AG04449 (cell line): ENCODE measurements at regions not wholly inside any gene's neighbourhood (a gene's known extent, or its start where the extent isn't known, plus 50 kb on each side); places are given as distances from the start of the nearest gene placed in this dataset.

Source experiments
- CTCF ChIA-PET: fragments of 350-600 bp; formaldehyde crosslinking; extraction: SDS; loops from one replicate; lab custom pipeline; 2021; ENCODE audit warnings: antibody characterized with exemption; lab: Yijun Ruan, JAX
- POLR2A ChIA-PET: fragments of 400-600, 350-600 bp; formaldehyde crosslinking; extraction: SDS; loops from one replicate; lab custom pipeline; 2020; ENCODE audit warnings: antibody characterized with exemption, inconsistent platforms; lab: Yijun Ruan, JAX
- DNase-seq: peaks from one replicate; pipeline ENCODE4 v3.0.0-alpha.2; 2010; ENCODE audit warnings: low read depth, low spot score
- H3K4me3 ChIP-seq: 2 replicates; pipeline ENCODE4 v1.5.1; 2011; ENCODE audit warnings: low read depth, mild to moderate bottlenecking, control low read depth, low read length
- TF ChIP-seq, protein P1 (sequence below): IDR thresholded peaks from one replicate; pipeline ENCODE4 v1.5.1; 2011; ENCODE audit warnings: mild to moderate bottlenecking, moderate library complexity, low read length, control low read depth, inconsistent platforms; ENCODE audit not compliant: insufficient read depth; ENCODE audit errors: missing control alignments

DNA sequence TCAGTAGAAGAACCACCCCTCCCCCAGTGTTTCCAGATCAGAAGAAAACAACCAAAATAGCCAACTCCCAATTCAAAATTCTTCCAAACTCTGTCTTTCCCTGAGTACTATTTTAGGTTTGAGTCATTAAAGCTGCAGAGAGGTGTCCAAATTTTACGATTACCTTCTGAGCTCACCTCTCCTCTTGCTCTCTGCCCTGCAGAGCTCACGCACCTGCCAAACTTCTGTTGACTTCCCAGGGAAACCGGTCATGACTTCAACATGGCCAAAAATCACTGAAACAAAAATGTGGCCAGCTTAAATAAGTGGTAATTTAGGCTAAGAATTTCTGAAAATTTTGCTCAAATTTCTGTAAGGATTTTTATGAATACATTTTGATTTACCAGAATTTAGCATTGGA lies 70.9 kb upstream of the OTX2 start:
- no peak overlapping the region for H3K4me3 ChIP-seq
- CTCF ChIA-PET = no interaction called here
- TF ChIP-seq, protein P1, sequence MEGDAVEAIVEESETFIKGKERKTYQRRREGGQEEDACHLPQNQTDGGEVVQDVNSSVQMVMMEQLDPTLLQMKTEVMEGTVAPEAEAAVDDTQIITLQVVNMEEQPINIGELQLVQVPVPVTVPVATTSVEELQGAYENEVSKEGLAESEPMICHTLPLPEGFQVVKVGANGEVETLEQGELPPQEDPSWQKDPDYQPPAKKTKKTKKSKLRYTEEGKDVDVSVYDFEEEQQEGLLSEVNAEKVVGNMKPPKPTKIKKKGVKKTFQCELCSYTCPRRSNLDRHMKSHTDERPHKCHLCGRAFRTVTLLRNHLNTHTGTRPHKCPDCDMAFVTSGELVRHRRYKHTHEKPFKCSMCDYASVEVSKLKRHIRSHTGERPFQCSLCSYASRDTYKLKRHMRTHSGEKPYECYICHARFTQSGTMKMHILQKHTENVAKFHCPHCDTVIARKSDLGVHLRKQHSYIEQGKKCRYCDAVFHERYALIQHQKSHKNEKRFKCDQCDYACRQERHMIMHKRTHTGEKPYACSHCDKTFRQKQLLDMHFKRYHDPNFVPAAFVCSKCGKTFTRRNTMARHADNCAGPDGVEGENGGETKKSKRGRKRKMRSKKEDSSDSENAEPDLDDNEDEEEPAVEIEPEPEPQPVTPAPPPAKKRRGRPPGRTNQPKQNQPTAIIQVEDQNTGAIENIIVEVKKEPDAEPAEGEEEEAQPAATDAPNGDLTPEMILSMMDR = no peak
- no peak for DNase-seq
- POLR2A ChIA-PET = no interaction called here

DNA sequence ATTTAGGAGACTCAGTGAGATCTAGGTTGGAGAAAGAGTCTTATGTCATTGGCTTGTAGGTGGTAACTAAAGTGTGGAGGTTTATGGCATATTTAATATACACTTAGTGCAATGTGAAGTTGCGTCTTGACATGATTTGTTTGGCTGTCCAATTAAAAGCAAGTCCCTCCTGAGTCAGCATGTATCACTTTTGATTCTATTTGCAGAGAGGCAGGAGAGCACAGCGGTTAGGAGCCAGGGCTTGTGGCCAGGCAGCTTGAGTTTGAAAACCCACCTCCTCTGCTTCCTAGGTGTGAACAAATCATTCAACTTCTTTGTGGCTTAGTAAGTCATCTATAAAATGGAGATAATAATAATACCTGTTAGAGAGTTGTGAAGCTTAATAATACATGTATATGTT lies 68.5 kb upstream of the OTX2 start:
- TF ChIP-seq, protein P1 = no peak
- CTCF ChIA-PET = no interaction called here
- no peak for DNase-seq
- POLR2A ChIA-PET = no interaction called here
- H3K4me3 ChIP-seq = no peak overlapping the region

DNA sequence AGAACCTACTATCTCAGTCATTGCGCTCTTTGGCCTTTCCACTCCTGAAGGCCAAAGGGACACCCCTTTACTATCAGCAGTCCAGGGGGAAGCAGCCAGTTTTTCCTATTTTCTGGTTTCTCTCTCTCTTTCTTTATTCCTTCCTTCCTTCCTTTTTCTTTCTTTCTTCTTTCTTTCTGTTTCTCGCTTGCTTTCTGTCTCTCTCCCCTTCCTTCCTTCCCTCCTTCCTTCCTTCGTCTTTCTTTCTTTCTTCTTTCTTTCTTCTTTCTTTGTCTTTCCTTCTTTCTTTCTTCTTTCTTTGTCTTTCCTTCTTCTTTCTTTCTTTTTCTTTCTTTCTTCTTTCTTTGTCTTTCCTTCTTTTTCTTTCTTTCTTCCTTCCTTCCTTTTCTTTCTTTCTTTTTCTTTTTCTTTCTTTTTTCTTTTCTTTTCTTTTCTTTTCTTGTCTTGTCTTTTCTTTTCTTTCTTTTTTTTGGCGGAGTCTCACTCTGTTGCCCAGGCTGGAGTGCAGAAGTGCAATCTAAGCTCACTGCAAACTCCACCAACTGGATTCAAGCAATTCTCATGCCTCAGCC lies 64.9 kb upstream of the OTX2 start:
- CTCF ChIA-PET = no interaction called here

DNA sequence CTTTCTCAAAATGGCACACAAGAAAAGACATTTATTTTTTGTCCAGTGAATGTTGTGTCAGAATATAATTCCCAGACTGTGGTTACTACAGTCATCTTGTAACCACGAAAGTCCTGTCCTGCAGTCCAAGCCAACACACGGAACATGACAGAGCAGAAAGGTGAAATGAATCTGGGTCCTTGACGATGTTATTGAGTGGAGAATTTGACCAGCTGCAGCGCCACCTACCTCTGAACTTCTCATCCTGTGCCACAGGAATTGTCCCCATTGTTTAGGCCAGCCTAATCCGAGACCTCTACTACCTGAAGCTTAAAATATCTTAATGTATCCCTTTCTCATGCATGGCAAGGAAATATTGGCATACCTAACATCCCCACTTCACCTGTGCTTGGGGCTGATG lies 64.1 kb upstream of the OTX2 start:
- TF ChIP-seq, protein P1 = no peak
- ChIA-PET POLR2A (no interaction called here), CTCF (no interaction called here)
- H3K4me3 ChIP-seq = no peak overlapping the region
- no peak for DNase-seq

More for the DNA sequence above, 64.9 kb upstream of the OTX2 start:
- POLR2A ChIA-PET = no interaction called here
- no peak for DNase-seq
- H3K4me3 ChIP-seq = no peak overlapping the region
- TF ChIP-seq, protein P1 = no peak

DNA sequence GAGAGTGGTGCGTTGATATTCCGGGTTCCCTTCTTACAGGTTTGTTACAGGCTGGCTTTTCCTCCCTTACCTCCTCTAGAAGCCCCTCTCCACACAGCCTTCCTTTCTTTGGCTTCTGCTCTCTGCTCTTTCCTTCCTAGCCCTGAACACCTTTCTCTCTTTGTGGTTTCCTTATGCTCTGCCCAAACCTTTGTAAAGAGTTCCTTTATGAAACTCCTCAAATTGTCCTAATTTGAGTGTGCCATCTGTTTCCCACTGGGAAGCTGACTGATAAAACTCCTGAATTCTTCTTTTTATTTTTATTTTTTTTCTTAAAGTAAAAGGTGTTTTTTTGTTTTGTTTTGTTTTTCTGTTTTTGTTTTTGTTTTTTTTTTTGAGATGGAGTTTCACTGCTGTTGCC lies 60.1 kb upstream of the OTX2 start:
- TF ChIP-seq, protein P1 = no peak
- no peak overlapping the region for H3K4me3 ChIP-seq
- ChIA-PET CTCF (no interaction called here), POLR2A (no interaction called here)
- no peak for DNase-seq

DNA sequence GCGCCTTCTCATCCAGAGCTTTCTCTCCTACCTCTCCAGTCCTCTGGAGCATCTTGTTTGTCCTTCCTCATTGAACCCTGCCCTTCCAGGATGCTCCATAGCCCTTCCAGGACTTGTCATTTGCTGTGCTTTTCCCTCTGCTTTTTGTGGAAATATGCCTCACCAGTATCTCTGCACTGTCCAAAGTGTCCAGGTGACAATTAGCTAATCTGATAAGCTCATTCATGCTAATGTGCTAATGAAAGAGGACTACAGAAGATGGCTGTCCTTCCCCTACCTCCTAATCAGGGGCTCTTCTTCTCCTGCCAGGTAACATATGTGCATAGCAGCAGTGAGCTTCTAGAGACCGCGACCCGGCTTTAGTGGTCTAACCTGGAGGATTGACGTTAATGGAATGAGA lies 58.4 kb upstream of the OTX2 start:
- POLR2A ChIA-PET = no interaction called here
- no peak overlapping the region for H3K4me3 ChIP-seq
- CTCF ChIA-PET = no interaction called here
- TF ChIP-seq, protein P1 = no peak
- DNase-seq = no peak
